Activated CD4-positive, CD25-positive, alpha-beta regulatory T cell (primary cell): ENCODE measurements at regions not wholly inside any gene's neighbourhood (a gene's known extent, or its start where the extent isn't known, plus 50 kb on each side); places are given as distances from the start of the nearest gene placed in this dataset.
"Not testable (repeated sequence)": the region's sequence is repeated elsewhere in the genome, so short reads cannot be mapped to it uniquely, and the experiment has no call there.

Experiments
- DNase-seq, 4 experiments: peaks; one replicate each; lab custom pipeline; 2025; lab: John Stamatoyannopoulos, UW

DNA sequence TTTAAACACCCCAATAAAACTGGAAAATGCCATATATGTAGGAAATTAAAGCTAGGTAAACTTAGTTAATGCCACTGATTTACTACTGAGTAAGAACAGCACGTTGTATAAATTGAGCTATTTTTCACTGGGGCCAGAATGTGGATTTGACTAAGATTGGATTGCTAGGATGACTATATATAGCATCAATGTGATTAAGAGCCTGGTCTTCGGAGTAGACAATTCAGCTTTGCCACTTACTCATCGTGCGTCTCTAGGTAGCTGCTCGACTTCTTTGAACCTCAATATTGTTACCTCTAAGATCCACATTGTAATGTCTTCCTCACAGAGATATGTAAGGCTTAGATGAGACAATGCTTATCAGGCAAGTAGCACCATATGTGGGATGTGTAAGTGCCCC is 462.5 kb downstream of the KLF12 start:
- no peak for DNase-seq

DNA sequence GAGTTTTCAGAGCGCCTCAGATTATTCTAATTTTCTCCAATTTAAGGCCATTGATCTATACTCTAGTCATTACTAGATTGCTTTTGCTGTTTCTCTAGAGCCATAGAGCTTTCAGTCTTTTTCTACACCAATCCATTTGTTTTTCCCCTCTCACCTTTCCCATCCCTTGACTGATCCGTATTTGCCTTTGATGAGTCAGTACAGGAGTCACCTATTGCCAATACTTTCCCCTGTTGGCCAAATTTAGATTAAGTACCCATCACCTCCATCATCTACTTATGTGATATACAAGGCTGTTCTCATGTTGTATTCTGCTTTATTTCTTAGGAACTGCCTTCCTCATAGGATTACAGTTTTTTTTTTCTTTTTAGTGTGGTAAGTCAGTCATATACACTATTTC is 463.2 kb downstream of the KLF12 start:
- DNase-seq, result no peak

- no peak for DNase-seq
Measured at GRCh38 chr13:73667756-73668155, 466.4 kb downstream of the KLF12 start.

GRCh38 chr13:73665261-73665660 is 468.9 kb downstream of the KLF12 start:
- DNase-seq, result no peak

GRCh38 chr13:73664851-73665250 is 469.4 kb downstream of the KLF12 start:
- no peak for DNase-seq

DNA sequence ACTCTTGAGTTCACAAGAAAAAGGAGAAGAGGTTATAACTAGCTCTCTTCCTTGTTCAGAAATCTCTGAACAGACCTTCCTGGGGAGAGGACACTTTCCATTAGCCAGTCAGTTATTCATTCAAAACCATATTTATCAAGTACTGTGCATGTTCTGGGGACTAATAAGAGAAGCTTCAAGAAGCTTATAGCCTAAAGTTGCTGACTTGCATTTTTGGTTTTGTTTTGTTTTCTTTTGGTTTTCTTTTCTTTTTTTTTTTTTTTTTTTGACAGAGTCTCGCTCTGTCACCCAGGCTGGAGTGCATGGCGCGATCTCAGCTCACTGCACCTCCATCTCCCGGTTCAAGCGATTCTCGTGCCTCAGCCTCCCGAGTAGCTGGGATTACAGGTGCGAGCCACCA is 471.4 kb downstream of the KLF12 start:
- DNase-seq, result no peak

DNA sequence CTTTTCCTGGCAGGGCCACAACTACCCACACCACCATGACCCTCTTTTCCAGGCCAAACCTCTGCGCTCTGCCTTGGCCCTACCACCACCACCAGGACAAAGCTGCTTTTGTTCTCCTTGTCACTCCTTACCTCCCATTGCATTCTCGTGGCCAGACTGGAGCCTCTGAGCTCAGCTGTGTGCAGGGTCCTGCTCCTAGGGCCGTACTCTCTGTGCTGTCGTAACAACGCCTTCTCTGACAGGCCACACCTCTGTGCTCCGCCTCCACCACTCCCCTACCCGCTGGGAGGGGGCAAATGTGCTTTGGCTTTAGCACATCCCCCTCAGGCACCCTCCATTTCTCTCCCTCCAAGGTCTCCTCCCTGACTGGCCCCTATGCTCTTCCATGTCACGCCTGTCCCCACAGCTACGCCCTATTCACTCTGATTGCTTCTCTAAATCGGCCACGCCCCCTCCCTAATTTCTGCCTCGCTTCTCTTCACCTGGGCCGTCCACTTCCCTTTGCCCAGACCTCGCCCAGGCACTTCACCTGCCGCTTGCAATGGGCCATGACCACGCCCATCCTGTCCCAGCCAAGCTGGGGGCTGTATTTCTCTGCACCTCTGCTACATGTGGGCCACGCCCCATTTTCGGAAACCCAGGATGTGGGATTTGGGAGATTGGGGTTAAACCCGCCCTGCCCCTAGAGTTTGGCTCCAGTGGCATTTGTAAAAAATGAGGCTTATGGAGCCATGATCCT is 472.3 kb downstream of the KLF12 start:
- no peak for DNase-seq

DNA sequence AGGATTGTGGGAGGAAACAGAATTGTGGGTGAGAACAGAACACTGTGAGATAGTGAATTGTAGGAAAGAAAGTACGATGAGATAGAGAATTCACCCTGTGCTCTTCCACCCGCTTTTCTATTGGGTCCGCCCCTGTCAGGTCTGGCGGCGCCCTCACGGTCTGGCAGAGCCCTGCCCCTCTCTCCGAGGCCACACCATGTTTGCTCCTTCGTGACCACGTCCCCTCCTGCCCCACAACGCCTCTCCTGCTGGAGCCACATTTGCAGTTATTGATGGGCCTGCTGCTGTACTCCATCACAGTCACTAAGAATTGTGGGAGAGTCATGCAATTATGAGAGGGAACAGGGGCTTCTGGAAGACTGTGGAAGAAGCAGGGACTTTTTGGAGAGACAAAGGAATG is 473.1 kb downstream of the KLF12 start:
- DNase-seq, result no peak

- no peak for DNase-seq
Measured at GRCh38 chr13:73658639-73659038, 475.6 kb downstream of the KLF12 start.

DNA sequence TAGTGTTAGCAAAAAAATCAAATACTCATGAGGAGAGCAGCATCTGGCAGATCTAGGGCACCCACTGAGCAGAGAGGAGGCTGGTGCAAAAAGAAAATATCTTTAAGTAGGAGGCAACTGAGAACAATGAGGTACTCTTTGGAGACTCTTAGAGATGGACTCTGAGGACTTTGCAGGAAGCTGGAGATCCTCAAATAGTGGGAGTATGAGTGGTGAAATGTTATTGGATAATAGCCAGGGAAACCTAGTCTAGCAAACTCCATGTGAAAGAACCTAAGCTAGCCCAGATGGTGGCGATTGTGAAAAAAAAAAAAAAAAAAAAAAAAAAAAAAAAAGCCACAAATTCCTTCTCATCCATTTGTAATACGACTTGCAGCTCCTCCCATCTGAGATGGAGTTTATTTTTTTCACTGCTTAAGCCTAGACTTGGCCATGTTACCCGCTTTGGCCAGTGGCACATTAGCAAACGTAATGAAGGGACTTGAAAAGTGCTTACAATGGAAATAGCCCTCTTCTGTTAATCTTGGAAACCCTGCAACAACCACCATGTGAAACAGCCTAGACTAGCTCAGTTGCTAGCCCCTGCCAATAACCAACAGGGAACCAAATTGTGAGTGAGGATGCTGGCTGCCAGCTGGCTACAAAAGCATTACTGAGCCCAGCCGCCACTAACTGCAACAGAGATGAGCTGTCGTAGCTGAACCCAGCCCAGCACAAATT is 476.2 kb downstream of the KLF12 start:
- DNase-seq, result no peak

DNA sequence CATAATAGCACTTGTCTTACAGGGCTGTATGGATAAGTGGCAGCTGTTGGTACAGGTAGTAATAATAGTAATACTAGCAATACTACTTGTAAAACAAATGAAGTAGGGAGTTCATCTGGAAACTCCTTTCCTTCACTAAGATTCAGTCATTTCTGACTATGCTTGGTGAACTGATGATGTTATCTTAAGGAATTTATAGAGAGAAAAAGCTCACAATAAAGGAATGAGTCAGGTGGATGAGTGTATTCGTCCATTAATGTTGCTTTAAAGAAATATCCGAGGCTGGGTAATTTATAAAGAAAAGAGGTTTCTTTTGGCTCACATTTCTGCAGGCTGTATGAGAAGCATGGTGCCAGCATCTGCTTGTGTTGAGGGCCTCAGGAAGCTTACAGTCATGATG is 477.3 kb downstream of the KLF12 start:
- DNase-seq, result no peak

DNA sequence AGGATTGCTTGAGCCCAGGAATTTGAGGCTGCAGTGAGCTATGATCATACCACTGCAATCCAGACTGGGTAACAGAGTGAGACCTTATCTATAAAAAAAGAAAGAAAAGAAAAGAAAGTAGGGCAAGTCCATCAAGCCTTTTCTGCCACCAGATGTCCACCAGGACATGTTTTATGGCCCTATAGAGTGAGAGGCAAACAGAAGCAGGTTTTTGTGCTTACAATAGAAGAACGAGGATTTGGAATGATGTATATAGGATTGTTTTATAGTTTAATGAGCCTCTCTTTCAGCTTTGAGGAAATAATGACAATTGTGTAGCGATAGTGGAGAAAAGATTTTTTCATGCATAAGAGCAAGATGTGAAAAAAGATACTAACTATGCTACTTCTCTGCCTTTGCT is 480.5 kb downstream of the KLF12 start:
- DNase-seq, result no peak

DNA sequence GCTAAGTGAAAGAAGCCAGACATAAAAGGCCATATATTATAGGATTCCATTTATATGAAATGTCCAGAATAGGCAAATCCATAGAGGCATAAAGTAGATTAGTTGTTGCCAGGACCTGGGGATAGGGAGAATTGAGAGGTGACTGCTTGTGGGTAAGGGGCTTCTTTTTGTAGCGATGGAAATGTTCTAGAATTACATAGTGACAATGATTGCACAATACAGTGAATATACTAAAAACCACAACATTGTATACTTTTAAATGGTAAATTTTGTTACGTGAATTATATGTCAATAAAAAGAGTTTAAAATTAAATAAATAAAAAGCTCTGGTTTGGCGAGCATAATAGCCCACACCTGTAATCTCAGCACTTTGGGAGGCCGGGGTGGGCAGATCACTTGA is 486.8 kb downstream of the KLF12 start:
- DNase-seq, result no peak

- DNase-seq, result not testable (repeated sequence)
Measured at GRCh38 chr13:73640476-73641179, 493.6 kb downstream of the KLF12 start.

- DNase-seq, result no peak
Measured at GRCh38 chr13:73635166-73635787, 498.9 kb downstream of the KLF12 start.

- no peak for DNase-seq
Measured at GRCh38 chr13:73633817-73634460, 500.3 kb downstream of the KLF12 start.

DNA sequence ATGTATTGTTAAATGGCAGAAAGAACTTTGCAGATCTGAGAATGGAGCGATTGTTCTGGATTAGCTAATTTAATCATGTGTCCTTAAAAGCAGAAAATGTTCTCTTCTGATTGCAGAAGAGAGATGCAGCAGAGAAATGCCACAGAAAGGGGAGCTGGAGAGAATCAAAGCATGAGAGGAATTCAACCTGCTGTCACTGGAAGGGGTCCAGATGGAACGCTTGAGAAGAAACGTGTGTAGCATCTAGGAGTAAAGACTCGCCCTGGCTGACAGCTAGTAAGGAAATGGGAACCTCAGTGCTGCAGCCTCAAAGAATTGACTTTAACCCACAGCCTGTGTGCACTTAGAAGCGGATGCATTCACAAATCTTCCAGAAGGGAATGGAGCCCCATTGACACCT is 502.8 kb downstream of the KLF12 start:
- DNase-seq, result no peak

DNA sequence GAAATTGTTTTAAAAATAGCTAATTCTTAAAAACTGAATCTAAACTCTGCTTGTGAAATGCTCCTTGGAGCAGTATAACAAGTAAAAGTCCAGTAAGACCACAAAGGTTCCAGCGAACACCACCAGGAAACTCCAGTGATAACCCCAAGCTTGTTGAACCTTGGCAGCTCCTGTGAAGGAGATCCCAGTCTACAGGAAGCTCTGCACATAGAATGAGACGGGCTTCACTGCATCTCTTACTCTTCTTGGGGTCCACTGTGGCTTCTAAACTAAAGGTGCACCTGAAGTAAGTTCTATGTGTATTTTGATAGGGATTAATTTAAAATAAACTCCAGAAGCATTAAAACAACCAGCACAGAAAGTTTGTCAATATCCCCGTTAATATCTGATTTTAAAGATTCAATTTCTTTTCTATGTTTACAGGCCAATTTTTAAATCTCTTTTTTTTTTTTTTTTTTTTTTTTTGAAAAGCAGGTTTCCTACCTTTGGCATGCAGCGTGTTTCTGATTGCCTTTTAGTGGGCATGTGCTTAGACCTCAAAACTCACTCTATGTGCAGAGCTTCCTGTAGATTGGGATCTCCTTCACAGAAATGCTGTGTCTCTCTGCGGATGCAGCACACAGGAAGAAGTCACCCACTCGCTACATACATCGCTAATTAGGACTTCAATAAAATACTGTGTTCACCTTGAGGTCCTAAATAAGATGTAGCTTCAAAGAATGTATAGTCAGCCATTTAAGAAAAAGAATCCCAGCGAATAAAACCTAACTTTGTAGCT is 508.5 kb downstream of the KLF12 start:
- no peak for DNase-seq

DNA sequence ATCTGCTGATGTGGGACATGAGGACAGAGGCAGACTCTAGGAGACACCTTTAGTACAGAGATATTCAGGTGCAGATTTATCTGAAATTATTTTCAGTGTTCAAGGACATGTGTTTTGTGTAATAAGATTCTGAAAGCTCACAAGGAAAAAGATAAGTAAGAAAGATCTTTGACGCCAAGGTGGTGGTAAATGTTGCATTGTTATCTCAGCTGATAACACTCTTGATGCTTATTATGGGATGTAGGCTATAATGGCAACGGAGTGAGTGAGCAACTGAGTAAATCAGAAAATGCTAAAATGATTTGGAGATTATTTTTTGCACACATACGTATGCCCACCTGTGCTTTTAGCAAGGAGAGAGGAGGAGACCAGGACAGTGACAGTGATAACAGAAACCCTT is 510.9 kb downstream of the KLF12 start:
- DNase-seq, result no peak

- DNase-seq, result no peak
Measured at GRCh38 chr13:73622381-73622780, 511.8 kb downstream of the KLF12 start.

DNA sequence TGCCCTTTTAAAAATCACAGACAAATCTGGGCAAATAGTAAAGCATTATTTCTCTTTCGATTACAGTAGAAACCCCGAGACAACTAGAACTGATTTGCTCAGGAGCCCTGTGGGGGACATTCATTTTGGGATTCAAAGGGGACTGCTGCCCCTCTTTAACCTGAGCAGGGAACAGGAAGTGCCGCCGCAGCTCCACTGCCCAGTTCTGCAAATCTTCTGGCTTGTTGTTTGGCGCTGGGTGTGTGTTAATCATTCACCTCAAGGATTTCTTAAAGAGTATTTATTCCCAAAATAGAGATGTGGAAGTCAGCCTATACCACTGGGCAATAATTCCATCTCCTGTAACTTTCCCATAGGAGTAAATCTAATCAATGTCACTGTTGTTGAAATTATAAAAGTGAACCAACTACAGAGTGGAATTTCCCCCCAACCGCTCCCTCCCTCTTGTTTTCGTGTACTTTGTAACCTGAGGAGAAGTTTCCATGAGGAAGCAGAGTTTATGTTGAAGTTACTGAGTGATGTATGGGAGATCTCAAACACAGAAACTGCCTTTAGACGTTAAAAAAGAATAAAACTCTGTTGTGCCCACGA is 515.8 kb downstream of the KLF12 start:
- no peak for DNase-seq
